Amniotic stem cell (primary cell): ENCODE measurements at regions not wholly inside any gene's neighbourhood (a gene's known extent, or its start where the extent isn't known, plus 50 kb on each side); places are given as distances from the start of the nearest gene placed in this dataset.

Experiments used
- DNase-seq: peaks from one replicate; lab custom pipeline; 2025; lab: John Stamatoyannopoulos, UW

DNA sequence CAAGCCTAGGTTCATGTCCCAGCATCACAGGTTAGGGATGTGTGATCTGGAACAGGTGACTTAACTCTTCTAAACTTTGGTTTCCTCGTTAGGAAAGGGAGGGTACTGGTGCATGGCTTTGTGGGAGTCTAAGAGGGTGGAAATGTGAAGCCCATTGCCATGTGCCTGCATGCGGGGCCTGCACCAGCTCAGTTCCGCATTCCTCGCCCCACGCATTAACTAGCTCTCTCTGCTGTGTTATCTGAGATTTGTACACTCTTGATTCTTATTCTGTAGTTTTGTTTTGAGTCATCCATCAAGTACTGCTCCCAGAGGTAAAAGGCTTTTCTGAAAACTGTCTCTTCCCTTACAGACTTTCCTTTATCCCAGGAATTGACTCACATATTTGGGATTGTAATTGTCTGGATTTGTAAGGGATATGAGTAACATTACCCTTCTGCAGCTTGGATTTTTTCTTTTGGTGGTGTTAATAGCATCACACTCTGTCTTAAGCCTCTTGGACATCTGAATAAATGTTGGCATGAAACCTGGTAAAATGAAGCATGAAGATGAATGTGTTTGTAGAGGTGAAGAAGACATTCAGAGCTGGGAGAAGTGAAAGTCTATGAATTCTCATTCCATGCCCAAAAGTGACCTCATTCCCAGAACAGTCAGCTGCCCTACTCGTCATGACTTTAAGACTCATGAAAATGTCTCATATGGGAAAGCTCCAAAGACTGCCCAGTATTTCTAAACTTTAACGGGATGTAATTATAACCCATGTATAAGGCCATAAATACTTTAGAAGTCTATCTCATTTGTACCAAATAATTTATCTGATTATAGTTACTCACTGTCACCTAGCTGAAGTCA is 357.3 kb downstream of the FOXA2 start:
- no peak for DNase-seq

DNA sequence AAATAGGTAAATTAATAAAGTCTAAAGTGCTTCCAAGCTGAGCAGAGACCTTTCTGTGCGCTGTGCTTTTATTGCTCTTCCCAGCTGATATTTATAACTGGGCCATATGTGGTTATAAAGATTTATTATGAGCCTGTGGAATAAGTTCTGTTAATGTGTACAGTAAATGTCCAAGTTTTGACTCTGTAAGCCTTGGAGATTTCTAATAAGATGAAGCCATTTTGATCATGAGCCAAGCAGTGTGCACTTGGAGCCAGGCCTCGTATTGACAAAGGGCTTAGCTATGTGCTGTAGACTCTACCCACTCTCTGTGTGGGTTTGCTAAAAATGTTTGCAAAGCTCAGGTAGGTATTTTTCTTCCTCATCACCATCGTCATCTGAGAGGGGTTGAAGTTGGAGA is 361.1 kb downstream of the FOXA2 start:
- DNase-seq, result no peak

DNA sequence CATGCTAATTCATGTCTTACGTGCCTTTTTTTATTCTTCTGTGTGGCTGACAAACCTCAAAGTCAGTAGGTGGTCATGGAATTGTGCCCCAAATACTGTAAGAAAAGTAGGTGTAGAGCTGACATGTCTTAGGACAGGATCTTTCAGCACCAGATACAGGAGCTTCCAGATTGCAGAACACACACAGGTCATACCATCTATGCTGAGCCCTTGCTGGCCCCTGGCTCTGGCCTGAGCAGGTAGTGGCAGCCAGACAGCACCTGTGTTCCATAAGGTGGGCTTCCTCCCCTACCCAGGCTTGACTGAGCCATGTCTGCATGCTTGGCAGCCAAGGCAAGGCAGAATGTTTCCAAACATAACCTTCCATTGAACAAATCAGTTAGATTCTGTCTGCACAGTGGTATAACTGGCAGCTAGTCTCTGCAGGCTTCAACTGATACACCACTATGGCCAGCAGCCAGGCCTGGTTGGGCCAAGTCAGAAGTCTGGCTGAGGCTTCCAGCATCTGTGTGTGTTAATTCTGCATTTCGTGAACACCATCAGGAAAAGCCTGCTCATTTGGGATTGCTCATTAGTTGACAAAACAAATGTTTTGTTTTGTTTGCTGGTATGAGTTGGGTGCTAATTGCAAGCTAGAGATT is 366.5 kb downstream of the FOXA2 start:
- no peak for DNase-seq

DNA sequence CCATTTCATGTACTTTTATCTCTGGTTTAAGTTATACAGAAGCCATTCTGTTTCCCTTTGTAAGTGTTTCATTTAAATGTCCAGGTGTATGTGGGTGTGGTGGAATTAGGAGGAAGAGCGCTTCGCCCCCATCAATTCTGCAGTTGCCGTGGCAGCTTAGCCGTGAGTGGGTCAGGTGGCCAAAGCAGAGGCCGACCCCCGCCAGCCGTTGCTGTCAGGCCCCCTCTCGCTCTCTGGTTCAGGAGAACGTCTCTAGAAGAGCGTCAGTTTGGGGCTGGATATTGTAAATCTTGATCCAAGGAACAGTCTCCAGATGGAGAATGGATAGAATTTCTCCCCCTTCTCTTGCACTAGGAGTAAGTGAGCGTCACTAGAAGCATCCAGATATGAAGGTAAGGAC is 367.4 kb downstream of the FOXA2 start:
- no peak for DNase-seq

DNA sequence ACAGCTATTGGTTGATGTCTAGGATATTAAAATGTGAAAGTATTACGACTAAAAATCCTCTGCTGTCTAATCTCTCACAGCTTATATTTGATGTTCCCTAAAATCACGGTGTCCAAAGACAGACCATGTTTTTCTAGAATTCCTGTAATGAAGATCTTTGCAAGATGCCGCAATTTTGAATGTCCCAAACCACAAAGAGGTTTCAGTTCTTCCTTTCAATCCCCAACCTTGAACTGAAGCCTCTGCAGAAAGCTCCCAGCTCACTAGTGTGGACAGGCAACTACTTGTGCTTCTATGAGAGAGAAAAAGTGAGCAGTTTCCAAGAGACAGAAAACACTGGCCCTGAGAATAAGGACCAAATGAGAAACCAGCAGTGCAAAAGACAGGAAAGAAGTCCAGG is 370.1 kb downstream of the FOXA2 start:
- no peak for DNase-seq

DNA sequence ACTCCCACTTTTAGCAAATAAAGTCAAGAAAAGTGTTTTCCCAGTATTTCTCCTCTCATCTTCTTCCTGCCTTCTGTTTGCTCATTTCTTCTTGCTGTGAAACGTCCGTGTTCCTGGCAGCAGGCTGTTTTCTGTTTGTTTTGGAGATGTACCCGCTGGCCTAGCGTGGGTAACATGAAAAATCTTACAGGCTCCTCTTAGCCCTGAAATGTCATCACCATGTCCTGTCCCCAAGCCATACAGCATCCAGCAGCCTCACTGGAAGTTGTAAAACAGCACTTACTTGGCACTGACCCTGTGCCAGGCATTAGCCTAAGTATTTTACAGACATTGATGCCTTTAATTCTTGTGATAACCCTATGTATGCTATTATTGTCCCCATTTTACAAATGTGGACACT is 371.1 kb downstream of the FOXA2 start:
- DNase-seq, result no peak

DNA sequence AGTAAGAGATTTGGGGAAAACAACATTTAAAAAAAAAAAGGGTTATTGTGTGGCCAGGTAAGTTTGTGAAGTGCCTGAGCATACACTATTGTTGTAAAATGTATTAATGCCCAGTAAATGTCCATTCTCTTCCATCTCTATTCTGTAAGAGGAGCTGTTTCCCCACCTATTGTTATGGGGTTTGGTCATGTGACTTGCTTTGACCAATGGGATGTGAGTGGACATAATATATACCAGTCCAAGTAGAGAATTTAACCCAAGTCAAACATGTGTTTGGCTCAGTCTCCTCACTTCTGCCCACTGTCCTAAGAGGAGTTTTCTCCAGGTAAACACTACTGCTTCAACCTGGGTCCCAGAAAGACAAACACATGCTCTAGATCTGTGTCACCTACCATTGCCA is 377.1 kb downstream of the FOXA2 start:
- no peak for DNase-seq

DNA sequence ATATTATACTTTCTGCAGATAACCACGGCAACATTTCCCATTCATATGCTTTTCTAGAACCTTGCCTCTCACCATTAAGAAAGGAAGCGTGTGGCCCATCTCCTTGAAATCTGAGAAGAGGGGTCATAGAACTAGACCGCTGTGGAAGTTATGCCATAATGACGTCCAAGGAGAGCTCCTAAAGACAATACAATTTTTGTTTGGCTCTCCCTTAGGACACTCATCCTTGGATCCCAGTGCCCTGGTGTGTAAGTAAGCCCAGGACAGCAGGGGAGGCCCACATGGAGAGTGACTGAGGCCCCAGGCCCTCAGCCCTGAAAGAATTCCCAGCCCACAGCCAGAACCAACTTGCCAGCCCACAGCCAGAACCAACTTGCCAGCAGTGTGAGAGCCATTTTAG is 379.6 kb downstream of the FOXA2 start:
- no peak for DNase-seq

DNA sequence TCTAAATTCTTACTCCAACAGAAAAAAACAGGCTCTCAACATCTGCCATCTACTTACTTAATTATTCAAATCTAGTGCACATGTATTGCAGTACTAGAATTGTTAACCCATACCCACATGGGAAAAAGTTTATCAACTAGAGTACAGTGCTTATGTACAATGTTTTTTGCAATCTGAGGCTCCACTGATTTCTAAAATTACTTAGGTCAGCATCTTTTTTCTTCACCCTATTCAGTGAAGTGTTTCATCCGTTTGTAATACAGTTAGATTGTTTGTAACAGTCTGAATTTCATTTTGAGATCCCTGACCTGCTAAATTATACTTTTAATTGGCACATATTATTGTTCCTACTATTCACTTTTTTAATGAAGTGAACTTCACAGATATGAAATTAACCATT is 402.2 kb downstream of the FOXA2 start:
- no peak for DNase-seq

DNA sequence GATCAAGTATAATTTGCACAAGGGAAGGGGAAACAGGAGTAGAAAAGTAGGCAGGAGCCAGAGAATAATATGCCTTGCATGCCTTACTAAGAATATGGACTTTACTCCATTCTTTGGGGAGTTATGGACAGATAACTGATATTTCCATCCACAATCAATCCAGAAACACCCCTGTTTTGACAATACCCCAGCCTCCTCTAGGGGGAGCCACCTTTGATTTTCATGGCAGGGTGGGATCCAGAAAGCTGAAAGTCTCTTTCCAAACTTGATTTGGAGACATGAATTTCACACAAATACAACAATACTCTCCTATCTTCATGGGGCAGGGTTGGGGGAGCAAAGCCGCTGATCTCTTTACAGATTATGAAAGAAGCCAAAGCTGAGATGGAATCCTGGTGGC is 404.1 kb downstream of the FOXA2 start:
- DNase-seq, result no peak

DNA sequence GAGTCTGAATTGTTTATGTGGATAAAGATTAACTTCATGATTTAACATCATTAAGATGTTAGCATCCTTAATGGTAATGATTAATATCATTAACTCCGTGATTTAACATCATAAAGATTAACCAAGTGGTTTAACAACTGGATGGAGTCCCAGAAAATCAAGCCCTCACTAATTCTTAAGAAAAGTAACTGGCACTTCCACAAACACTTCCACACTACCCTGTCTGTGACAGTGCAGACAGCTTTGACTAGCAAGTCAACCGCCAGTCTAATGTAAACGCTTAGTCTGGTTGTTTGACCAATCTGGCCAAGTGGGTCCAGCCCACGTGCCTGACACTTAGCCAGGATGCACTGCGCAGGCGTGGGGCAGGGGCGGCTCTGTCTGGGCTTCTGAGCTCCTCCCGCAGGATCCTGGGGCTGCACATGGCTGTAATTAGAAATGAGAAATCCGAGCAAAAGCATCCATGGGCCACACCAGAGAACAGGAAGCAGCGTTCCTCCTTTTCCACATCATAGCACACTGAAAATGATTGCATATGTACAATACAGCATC is 424.2 kb downstream of the FOXA2 start:
- no peak for DNase-seq

DNA sequence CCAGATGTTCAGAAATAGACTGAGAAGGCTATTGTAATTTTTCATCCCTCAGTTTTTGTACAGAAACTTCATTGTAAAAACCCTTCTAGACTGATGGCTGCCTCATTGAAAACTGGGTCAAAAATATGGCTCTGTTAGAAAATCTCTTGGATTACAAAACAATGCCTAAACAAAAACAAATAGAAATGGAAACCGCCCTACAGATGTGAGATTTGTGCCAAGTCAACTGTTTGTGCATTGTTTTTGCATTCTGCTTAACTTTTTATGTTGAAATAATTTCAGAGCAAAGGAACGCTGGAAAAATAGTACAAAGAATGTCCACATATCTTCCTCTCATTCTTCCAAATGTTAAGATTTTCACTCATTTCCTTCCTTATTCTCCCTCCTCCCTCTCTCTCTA is 425.1 kb downstream of the FOXA2 start:
- DNase-seq, result no peak

DNA sequence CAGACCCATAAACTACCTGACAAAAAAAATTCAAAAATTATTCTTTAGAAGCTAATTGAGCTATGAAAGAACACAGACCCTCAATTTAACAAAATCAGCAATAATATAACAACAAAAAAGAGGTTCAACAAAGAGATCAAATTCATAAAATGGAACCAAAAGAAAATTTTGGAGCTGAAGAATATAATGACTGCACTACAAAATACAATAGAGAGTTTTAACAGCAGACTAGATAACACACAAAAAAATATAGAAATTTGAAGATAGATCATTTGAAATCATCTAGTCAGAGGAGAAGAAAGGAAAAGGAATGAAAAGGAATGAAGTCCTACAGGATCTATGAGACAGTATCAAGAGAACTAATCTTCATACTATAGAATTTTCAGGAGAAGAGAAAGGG is 422.1 kb downstream of the PAX1 start:
- DNase-seq, result no peak

DNA sequence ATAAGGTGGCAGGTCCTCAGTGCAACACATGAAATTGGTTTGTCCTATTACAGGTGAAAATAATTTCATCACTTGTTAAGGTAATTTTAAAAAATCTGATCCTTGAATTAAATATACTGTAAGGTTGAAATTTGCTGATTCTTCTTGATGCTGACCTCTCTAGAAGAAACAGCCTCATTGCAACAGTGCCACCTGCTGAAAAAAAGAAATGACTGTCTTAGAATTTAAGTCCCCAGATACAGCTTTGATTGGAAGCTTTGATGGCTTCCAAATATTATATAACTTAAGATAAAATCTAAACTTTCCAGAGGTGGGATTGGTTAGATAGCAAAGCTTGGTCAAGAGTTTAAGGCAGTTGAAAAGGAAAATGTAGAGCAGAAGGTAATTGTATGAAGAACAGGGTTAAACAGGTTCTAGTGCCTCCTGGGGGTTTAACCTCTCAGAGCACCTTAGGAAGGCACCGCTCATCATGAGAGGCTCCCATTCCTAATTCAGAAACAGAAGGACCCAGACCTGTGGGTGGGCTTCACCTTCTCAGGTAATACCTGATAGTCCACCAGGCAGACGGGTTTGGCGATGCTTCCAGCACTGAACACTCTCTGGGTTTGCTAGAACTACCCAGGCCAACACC is 401.0 kb downstream of the PAX1 start:
- DNase-seq, result no peak

DNA sequence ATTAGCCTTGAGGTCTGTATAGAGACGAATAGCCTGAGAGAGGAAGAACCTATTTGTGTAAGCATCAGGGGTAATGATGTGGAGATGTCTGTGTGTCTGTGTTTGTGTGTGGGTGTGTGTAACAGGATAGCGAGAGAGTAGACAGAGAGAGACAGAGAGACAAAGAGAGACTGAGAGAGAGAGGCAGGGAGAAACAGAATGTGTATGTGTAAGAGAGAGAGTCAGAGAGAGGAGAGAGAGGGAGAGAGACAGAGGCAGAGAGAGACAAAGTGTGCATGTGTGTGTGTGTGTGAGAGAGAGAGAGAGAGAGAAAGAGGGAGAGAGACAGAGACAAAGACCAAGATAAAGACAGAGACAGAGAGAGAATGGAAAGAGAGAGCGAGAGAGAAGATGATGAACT is 396.1 kb downstream of the PAX1 start:
- no peak for DNase-seq

DNA sequence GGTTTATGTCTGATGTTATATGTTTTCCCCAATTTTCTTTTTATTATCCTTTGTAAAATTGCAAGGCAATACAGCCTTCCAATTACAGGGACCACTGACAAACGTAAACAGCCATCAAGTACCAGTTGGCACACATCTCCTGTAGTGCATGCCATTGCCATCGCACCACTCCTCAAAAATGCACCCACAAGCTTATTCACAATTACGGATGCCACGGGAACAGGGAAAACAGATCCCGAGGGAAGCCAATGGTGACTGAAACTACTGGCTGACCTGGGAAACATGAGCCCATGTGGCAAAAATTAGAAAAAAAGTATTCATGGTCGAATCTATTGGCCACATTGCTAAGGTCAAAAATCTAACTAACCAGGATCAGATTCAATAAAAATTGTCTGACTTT is 395.2 kb downstream of the PAX1 start:
- no peak for DNase-seq

DNA sequence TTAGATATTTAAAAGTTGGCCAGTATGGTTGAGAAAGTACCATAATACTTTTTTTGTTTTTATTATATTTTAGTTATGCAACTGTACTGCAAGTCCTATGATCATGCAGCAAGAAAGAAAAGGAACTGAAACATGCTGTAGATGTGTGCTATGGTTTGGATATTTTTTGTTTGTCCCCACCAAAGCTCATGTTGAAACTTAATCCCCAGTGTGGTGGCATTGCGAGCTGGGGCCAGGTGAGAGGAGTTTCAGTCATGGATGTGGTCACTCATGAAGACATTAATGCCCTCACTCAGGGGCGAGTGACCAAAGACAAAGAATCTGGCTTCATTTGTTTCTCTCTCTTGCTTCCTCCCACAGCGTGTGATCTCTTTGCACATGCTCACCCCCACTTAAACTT is 393.9 kb downstream of the PAX1 start:
- DNase-seq, result no peak

DNA sequence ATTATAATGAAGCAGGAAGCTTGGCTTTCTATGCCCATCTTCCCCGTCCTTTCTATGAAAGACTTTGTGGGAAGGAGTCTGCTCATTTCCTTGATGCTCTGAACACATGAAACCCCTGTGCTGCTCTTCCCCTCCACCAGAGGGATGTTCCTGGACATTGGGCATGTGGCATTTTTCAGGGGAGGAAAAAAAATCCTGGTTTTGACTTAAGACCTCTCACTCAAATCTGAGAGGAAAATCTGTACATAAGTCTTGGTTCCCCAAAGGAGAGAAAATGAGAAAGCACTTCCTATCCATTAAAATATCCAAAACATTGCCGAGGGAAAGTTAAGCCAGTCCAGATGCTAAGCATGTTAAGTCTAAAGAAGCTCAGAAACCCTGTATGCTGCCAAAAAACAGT is 393.0 kb downstream of the PAX1 start:
- no peak for DNase-seq

DNA sequence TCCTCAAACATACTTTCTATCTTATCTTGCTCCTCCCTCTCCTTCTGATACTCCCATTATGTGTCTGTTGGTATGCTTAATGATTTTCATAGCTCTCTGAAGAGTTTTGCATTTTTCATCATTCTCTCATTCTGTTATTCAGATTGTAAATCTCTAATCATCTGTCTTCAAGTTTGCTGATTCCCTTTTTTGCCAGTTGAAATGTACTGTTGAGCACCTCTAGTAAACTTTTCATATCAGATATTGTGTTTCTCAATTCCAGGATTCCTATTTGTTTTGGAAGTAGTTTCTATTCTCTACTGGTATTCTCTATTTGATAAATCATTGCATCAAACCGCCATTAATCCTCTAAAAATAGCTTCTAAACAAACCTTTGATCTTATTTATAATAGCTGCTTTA is 387.7 kb downstream of the PAX1 start:
- no peak for DNase-seq

DNA sequence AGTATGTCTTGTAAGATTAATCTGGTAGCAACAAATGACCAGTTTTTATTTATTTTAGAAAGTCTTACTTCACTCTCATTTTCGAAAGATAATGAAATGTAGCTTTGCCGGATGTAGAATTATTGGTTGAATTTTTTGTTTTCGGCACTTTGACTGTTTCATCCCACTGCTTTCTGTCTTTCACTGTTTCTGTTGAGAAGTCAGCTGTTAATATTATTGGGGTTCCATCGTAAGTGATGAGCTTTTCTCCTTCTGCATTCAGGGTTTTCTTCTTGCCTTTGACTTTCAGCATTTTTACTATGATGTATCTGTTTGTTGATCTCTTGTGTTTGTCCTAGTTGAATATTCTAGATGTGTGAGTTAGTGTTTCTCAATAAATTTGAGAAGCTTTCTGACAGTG is 383.4 kb downstream of the PAX1 start:
- no peak for DNase-seq

DNA sequence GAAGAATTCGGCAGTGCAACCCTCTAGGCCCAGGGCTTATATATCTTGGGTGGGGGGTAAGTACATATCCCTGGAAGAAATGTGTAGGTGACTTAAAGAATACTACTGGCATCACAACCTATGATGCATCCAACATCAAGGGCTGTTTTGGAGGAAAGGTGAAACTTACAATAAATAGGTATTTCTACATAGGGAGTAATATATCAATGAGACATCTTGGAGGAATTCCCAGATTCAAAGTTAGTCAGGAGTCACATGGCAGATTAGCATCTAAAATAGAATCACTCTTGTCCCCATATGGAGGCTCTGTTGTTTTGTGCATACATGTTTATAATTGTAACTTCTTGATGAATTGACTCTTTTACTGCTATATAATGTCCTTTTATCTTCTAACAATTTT is 375.5 kb downstream of the PAX1 start:
- DNase-seq, result no peak

DNA sequence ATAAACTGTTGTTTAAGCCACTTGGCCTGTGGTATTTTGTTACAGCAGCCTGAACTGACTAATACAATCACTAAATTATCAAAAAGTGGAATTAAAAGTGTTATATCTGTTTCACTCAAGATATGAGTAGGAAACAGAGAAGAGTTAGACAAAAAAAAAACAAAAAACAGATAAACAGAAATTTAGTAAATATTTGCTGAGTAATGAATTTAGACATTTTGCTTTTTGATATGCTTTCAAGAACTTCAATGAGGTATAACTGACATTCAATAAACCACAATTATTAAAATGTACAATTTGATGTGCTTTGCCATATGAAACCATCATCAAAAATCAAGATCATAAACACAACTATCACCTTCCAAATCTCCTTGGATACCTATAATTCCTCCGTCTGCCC is 369.2 kb downstream of the PAX1 start:
- DNase-seq, result no peak

DNA sequence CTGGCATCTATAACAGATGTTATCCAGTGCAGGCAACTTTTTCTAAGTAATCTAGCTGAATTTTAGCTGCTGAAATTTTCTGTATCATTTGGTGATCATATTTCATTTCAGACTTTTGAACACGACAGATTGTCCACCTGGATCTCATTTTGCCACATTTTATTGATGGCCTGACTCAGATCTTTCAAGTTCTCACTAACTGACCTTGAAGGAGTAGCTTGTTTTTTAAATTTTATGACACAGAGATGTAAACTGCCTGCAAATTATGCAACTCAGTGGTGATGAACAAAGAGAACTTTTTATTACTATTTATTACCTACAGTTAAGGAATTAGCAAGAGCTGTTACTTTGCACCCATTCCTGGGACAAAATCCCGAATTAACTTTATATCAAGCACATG is 366.4 kb downstream of the PAX1 start:
- DNase-seq, result no peak
